ENCODE measurements at regions not wholly inside any gene's neighbourhood (a gene's known extent, or its start where the extent isn't known, plus 50 kb on each side); places are given as distances from the start of the nearest gene placed in this dataset.

- Histone ChIP-seq H3K27me3 (ENCODE audit: control insufficient read depth in 3 of 3, insufficient read depth in 3 of 3, low read length in 2 of 3) (no peaks in the 10 kb centered on the region), H3K9ac (ENCODE audit: insufficient read depth in 1 of 2, low read length in 2 of 2) (no peak overlapping the region), H3K4me1 (ENCODE audit: control insufficient read depth in 5 of 5, insufficient read depth in 5 of 5, low read length in 5 of 5) (peaks cover 0 to 3% (median 0%) of the 10 kb centered on the region in 5 donors), H3K27ac (ENCODE audit: low read depth in 1 of 2, low read length in 1 of 2) (no peak overlapping the region), H3K36me3 (ENCODE audit: control insufficient read depth in 4 of 4, insufficient read depth in 4 of 4, low read length in 4 of 4) (no peaks in the 10 kb centered on the region), H3K4me3 (no peak overlapping the region), H3K9me3 (ENCODE audit: control insufficient read depth in 4 of 4, insufficient read depth in 3 of 4, low read length in 3 of 4) (peaks cover 0 to 2% (median 0%) of the 10 kb centered on the region in 4 donors)
- no peak for DNase-seq
- TF ChIP-seq, protein P1, sequence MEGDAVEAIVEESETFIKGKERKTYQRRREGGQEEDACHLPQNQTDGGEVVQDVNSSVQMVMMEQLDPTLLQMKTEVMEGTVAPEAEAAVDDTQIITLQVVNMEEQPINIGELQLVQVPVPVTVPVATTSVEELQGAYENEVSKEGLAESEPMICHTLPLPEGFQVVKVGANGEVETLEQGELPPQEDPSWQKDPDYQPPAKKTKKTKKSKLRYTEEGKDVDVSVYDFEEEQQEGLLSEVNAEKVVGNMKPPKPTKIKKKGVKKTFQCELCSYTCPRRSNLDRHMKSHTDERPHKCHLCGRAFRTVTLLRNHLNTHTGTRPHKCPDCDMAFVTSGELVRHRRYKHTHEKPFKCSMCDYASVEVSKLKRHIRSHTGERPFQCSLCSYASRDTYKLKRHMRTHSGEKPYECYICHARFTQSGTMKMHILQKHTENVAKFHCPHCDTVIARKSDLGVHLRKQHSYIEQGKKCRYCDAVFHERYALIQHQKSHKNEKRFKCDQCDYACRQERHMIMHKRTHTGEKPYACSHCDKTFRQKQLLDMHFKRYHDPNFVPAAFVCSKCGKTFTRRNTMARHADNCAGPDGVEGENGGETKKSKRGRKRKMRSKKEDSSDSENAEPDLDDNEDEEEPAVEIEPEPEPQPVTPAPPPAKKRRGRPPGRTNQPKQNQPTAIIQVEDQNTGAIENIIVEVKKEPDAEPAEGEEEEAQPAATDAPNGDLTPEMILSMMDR (IDR thresholded peaks at IDR 0.05; ENCODE audit: control extremely low read depth, extremely low read depth): no peak
- WGBS, 2 donors: 72 to 78% methylated on average over 6 of the region's 6 CpGs
- no peak for ATAC-seq (ENCODE audit: insufficient read depth, low FRiP score)
These were observed 196.7 kb downstream of the TRIM29 start for GRCh38 chr11:119941171-119941570.

DNA sequence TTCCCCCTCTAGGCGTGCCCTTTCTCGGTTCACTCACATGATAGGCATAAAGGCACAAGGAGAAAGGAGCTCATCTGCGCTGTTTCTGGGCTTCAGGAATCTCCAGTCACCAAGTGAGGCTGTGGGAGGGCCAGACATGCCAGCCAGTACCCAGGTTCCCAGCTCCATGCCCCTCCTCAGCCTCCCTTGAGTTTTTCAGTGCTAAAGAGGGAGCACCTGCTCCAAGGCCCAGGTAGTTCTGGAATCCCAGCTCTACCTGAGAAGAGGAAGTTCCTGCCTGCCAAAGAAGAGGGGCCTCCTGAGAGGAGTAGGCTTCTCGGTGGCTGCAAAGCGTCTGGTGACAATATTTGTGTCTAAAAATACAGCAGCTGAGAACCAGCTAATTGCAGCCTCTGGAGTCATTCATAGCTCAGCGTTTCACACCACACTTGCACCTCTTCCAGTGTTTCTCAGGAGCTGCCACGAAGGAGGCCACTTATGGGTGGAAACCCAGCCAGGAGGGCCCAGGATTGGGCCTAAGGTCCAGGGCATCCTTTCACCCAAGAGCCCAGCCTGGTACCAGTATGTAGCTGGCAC, 197.4 kb downstream of the TRIM29 start:
- H3K4me3 ChIP-seq: no peak overlapping the region
- H3K27me3 ChIP-seq (ENCODE audit: control insufficient read depth in 3 of 3, insufficient read depth in 3 of 3, low read length in 2 of 3): no peaks in the 10 kb centered on the region
- H3K36me3 ChIP-seq (ENCODE audit: control insufficient read depth in 4 of 4, insufficient read depth in 4 of 4, low read length in 4 of 4): no peaks in the 10 kb centered on the region
- WGBS, 2 donors: 80 to 84% methylated on average over 7 of the region's 7 CpGs
- H3K4me1 ChIP-seq (ENCODE audit: control insufficient read depth in 5 of 5, insufficient read depth in 5 of 5, low read length in 5 of 5): peaks cover 0 to 3% (median 0%) of the 10 kb centered on the region in 5 donors
- H3K9ac ChIP-seq (ENCODE audit: insufficient read depth in 1 of 2, low read length in 2 of 2): no peak overlapping the region
- ATAC-seq (ENCODE audit: insufficient read depth, low FRiP score): no peak
- TF ChIP-seq, protein P1 (IDR thresholded peaks at IDR 0.05; ENCODE audit: control extremely low read depth, extremely low read depth): no peak
- peaks cover 0 to 2% (median 0%) of the 10 kb centered on the region in 4 donors for H3K9me3 ChIP-seq (ENCODE audit: control insufficient read depth in 4 of 4, insufficient read depth in 3 of 4, low read length in 3 of 4)
- H3K27ac ChIP-seq (ENCODE audit: low read depth in 1 of 2, low read length in 1 of 2): no peak overlapping the region
- peak in 1 of 3 donors; percentile 18 for DNase-seq

GRCh38 chr11:119937412-119937811, 200.5 kb downstream of the TRIM29 start:
- DNase-seq: no peak
- TF ChIP-seq, protein P1 (IDR thresholded peaks at IDR 0.05; ENCODE audit: control extremely low read depth, extremely low read depth): no peak
- WGBS, 2 donors: 88% methylated on average over 4 of the region's 4 CpGs

GRCh38 chr11:119936426-119936825, 201.5 kb downstream of the TRIM29 start:
- no peaks in the 10 kb centered on the region for H3K36me3 ChIP-seq (ENCODE audit: control insufficient read depth in 4 of 4, insufficient read depth in 4 of 4, low read length in 4 of 4)
- ATAC-seq (ENCODE audit: insufficient read depth, low FRiP score) (no peak), DNase-seq (no peak)
- no peak overlapping the region for H3K9ac ChIP-seq (ENCODE audit: insufficient read depth in 1 of 2, low read length in 2 of 2)
- peaks cover 0 to 3% (median 0%) of the 10 kb centered on the region in 5 donors for H3K4me1 ChIP-seq (ENCODE audit: control insufficient read depth in 5 of 5, insufficient read depth in 5 of 5, low read length in 5 of 5)
- H3K4me3 ChIP-seq: no peak overlapping the region
- H3K27me3 ChIP-seq (ENCODE audit: control insufficient read depth in 3 of 3, insufficient read depth in 3 of 3, low read length in 2 of 3): no peaks in the 10 kb centered on the region
- H3K27ac ChIP-seq (ENCODE audit: low read depth in 1 of 2, low read length in 1 of 2): no peak overlapping the region
- TF ChIP-seq, protein P1 (IDR thresholded peaks at IDR 0.05; ENCODE audit: control extremely low read depth, extremely low read depth): no peak
- 59 to 67% methylated on average over 5 of the region's 5 CpGs for WGBS, 2 donors
- peaks cover 0 to 2% (median 0%) of the 10 kb centered on the region in 4 donors for H3K9me3 ChIP-seq (ENCODE audit: control insufficient read depth in 4 of 4, insufficient read depth in 3 of 4, low read length in 3 of 4)

More at GRCh38 chr11:119937412-119937811, 200.5 kb downstream of the TRIM29 start:
- H3K27me3 ChIP-seq (ENCODE audit: control insufficient read depth in 3 of 3, insufficient read depth in 3 of 3, low read length in 2 of 3): no peaks in the 10 kb centered on the region
- no peak overlapping the region for H3K9ac ChIP-seq (ENCODE audit: insufficient read depth in 1 of 2, low read length in 2 of 2)
- ATAC-seq (ENCODE audit: insufficient read depth, low FRiP score): no peak
- no peaks in the 10 kb centered on the region for H3K36me3 ChIP-seq (ENCODE audit: control insufficient read depth in 4 of 4, insufficient read depth in 4 of 4, low read length in 4 of 4)
- H3K4me3 ChIP-seq: no peak overlapping the region
- H3K27ac ChIP-seq (ENCODE audit: low read depth in 1 of 2, low read length in 1 of 2): no peak overlapping the region
- H3K9me3 ChIP-seq (ENCODE audit: control insufficient read depth in 4 of 4, insufficient read depth in 3 of 4, low read length in 3 of 4): peaks cover 0 to 2% (median 0%) of the 10 kb centered on the region in 4 donors
- H3K4me1 ChIP-seq (ENCODE audit: control insufficient read depth in 5 of 5, insufficient read depth in 5 of 5, low read length in 5 of 5): peaks cover 0 to 3% (median 0%) of the 10 kb centered on the region in 5 donors

Data from lung (tissue), 11 donors.